Smooth muscle cell (in vitro differentiated cells): ENCODE measurements at regions not wholly inside any gene's neighbourhood (a gene's known extent, or its start where the extent isn't known, plus 50 kb on each side); places are given as distances from the start of the nearest gene placed in this dataset.
A peak's percentile ranks its signal among the peaks of the same experiment; 100 is the strongest.

Experiments
- DNase-seq: peaks from one replicate; lab custom pipeline; 2025; ENCODE audit not compliant: unreplicated experiment; lab: John Stamatoyannopoulos, UW
- H2AFZ ChIP-seq: fragments of 200-600 bp; sonication (generic); 2 replicates; pipeline ENCODE4 v1.6.0; 2016; ENCODE audit warnings: antibody characterized with exemption, low read depth, mild to moderate bottlenecking
- H3F3A ChIP-seq: fragments of 200-600 bp; sonication (generic); 2 replicates; pipeline ENCODE4 v1.6.0; 2017; ENCODE audit warnings: antibody characterized with exemption, low read depth
- H3K27ac ChIP-seq: fragments of 200-600 bp; sonication (generic); 2 replicates; pipeline ENCODE4 v1.5.1; 2016; ENCODE audit warnings: low read depth, mild to moderate bottlenecking
- H3K27me3 ChIP-seq: fragments of 200-600 bp; sonication (generic); 2 replicates; pipeline ENCODE4 v1.6.1; 2016; ENCODE audit warnings: low read depth, mild to moderate bottlenecking
- H3K36me3 ChIP-seq: fragments of 200-600 bp; sonication (generic); 2 replicates; pipeline ENCODE4 v1.5.1; 2016; ENCODE audit warnings: low read depth
- H3K4me1 ChIP-seq: fragments of 200-600 bp; sonication (generic); 2 replicates; pipeline ENCODE4 v1.5.1; 2016; ENCODE audit warnings: low read depth
- H3K4me2 ChIP-seq: fragments of 200-600 bp; sonication (generic); 2 replicates; pipeline ENCODE4 v1.6.0; 2016; ENCODE audit warnings: mild to moderate bottlenecking
- H3K4me3 ChIP-seq: fragments of 200-600 bp; sonication (generic); 2 replicates; pipeline ENCODE4 v1.5.1; 2016; ENCODE audit warnings: mild to moderate bottlenecking
- H3K79me2 ChIP-seq: fragments of 200-600 bp; sonication (generic); 2 replicates; pipeline ENCODE4 v1.6.0; 2016; ENCODE audit warnings: low read depth, mild to moderate bottlenecking
- H3K9ac ChIP-seq: fragments of 200-600 bp; sonication (generic); 2 replicates; pipeline ENCODE4 v1.6.0; 2016; ENCODE audit warnings: low read depth
- H3K9me3 ChIP-seq: fragments of 200-600 bp; sonication (generic); replicated peaks from 2 replicates; pipeline ENCODE4 v1.5.1; 2016; ENCODE audit warnings: low read depth
- H4K20me1 ChIP-seq: fragments of 200-600 bp; sonication (generic); 2 replicates; pipeline ENCODE4 v1.6.0; 2016; ENCODE audit warnings: low read depth
- WGBS: methylation state at CpG from one replicate; pipeline ENCODE4 v1.1.7; 2016; ENCODE audit warnings: low lambda C conversion rate; 5-methylcytosine and 5-hydroxymethylcytosine counted together
- TF ChIP-seq, protein P1 (sequence below): fragments of 200-600 bp; sonication (generic); IDR thresholded peaks from 2 replicates; pipeline ENCODE4 v1.5.1; 2017; ENCODE audit warnings: borderline replicate concordance, mild to moderate bottlenecking, antibody characterized with exemption; ENCODE audit not compliant: insufficient read depth, poor library complexity, severe bottlenecking

DNA sequence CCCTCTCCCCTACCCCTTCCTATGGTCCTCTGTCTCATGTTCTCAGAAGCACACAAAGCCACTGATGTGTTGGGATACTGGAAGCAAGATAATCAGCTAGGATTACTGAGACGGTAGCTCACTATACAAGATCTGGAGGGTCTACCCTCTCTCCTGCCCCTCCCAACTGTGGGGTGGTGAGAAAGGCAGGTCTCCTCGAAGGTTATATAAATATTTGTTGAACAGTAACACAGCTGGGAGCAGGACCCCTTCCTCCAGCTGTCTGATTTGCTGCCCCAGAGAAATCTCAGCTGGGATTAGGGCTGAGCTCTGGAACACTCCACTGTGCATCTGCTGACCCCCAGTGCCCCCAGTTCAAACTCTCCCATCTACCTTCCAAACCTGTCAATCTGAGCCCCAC, 94.2 kb upstream of the IPO9 start:
- peak overlapping the region; percentile 55 for H3K27ac ChIP-seq
- peaks cover 27% of the 10 kb centered on the region for H3F3A ChIP-seq
- peaks cover 63% of the 10 kb centered on the region for H3K4me1 ChIP-seq
- no peak overlapping the region for H3K4me2 ChIP-seq
- H2AFZ ChIP-seq, result no peak overlapping the region
- TF ChIP-seq, protein P1, sequence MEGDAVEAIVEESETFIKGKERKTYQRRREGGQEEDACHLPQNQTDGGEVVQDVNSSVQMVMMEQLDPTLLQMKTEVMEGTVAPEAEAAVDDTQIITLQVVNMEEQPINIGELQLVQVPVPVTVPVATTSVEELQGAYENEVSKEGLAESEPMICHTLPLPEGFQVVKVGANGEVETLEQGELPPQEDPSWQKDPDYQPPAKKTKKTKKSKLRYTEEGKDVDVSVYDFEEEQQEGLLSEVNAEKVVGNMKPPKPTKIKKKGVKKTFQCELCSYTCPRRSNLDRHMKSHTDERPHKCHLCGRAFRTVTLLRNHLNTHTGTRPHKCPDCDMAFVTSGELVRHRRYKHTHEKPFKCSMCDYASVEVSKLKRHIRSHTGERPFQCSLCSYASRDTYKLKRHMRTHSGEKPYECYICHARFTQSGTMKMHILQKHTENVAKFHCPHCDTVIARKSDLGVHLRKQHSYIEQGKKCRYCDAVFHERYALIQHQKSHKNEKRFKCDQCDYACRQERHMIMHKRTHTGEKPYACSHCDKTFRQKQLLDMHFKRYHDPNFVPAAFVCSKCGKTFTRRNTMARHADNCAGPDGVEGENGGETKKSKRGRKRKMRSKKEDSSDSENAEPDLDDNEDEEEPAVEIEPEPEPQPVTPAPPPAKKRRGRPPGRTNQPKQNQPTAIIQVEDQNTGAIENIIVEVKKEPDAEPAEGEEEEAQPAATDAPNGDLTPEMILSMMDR, result no peak
- H3K9me3 ChIP-seq, result no peaks in the 10 kb centered on the region
- no peaks in the 10 kb centered on the region for H3K27me3 ChIP-seq
- 28% methylated on average over 2 of the region's 2 CpGs for WGBS
- no peaks in the 10 kb centered on the region for H3K36me3 ChIP-seq
- H3K4me3 ChIP-seq, result no peak overlapping the region
- peaks cover 66% of the 10 kb centered on the region for H3K79me2 ChIP-seq
- no peak overlapping the region for H3K9ac ChIP-seq
- H4K20me1 ChIP-seq, result peaks cover 80% of the 10 kb centered on the region
- no peak for DNase-seq

DNA sequence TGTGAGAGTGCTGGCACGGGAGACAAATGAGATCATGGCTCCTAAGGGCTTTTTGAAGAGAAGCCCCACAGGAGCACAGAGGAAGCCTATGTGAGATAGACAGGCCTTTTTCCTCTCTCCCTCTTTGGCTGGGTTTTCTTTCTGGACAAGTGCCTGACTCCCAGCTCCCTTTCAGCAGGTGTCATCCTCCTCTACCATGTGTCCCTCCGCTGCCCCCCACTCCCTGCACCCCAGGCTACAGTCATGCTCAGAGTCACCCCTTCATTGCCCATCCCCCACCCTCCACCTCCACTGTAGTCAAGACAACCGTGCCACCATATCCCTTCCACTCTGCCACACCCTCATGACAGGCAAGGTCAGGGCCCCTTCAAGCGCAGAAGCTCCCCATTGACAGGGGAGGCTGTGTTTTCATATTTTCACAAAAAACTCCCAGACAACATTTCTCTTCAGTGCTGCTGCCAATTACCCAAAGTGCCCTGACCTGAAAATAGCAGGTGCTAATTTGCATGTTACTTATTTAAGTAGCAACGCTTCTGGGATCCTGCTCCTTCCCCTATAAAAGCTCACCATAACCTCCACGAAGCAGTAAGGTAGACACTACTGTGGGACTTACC, 92.1 kb upstream of the IPO9 start:
- H3K4me1 ChIP-seq, result peaks cover 60% of the 10 kb centered on the region
- H3K9me3 ChIP-seq, result no peaks in the 10 kb centered on the region
- no peak for DNase-seq
- H3K79me2 ChIP-seq, result peaks cover 73% of the 10 kb centered on the region
- peaks cover 79% of the 10 kb centered on the region for H4K20me1 ChIP-seq
- TF ChIP-seq, protein P1, result no peak
- 87% methylated on average over 6 of the region's 6 CpGs for whole genome bisulfite sequencing
- no peaks in the 10 kb centered on the region for H3K27me3 ChIP-seq
- H3K4me2 ChIP-seq, result peak overlapping the region; percentile 93
- H3K4me3 ChIP-seq, result no peak overlapping the region
- peaks cover 21% of the 10 kb centered on the region for H3F3A ChIP-seq
- H3K36me3 ChIP-seq, result no peaks in the 10 kb centered on the region
- H3K27ac ChIP-seq, result peak overlapping the region; percentile 55
- no peak overlapping the region for H3K9ac ChIP-seq
- no peak overlapping the region for H2AFZ ChIP-seq

DNA sequence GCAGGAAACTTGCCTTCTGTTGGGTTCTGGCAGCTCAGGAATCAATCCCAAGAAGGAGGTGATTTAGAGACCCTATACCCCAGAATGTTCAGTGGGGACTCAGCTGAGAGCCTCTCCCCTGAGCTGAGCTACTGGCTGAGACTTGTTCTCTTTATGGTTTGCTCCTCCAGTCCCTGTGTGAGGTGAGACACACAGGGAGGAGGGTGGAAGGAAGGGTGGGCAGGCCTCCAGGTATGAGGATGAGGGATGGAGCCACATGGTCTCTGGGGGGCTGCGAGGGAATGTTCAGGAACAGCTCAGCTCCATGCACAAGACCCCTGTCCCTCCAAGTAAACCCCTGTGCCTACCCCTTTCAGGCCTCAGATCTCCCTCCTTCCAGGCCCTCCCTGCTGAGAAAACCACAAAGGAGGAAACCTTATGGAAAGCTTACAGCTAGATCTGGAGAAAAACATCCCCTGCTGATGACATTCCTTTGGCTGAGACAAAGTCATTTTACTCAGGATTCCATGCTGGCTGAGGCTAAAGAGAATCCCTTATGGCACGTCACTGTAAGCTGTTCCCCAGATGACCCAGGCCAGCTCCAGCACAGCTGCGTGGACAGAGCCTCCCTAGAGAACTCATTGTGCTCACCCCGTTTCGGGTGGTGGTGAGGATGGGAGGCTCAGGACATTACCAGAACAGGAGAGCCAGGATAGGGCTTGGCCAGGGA, 91.5 kb upstream of the IPO9 start:
- Histone ChIP-seq H4K20me1 (peaks cover 79% of the 10 kb centered on the region), H3K79me2 (peaks cover 80% of the 10 kb centered on the region), H3K4me1 (peaks cover 59% of the 10 kb centered on the region), H3K4me3 (no peak overlapping the region), H2AFZ (no peak overlapping the region), H3K9me3 (no peaks in the 10 kb centered on the region), H3K9ac (no peak overlapping the region), H3K27ac (peak overlapping the region; percentile 55), H3K4me2 (peak overlapping the region; percentile 93), H3K36me3 (no peaks in the 10 kb centered on the region), H3K27me3 (no peaks in the 10 kb centered on the region), H3F3A (peaks cover 19% of the 10 kb centered on the region)
- TF ChIP-seq, protein P1, result no peak
- DNase-seq, result no peak
- WGBS, result 19% methylated on average over 5 of the region's 5 CpGs
